K562 (cell line): ENCODE measurements at regions not wholly inside any gene's neighbourhood (a gene's known extent, or its start where the extent isn't known, plus 50 kb on each side); places are given as distances from the start of the nearest gene placed in this dataset.

Source experiments
- ATAC-seq: fragments of 200-7000 bp; cut with Tn5 transposase; 3 replicates; pipeline ENCODE4 v1.9.1; 2020; ENCODE audit warnings: moderate library complexity
- BruUV-seq: library from RNA; stranded (reverse); fragments of 400-500 nt; replicated peaks from 2 replicates; lab custom pipeline; 2021; lab: Mats Ljungman, UMichigan
- CTCF ChIA-PET: fragments of 300-600 bp; formaldehyde crosslinking; extraction: SDS; loops from one replicate; lab custom pipeline; 2021; ENCODE audit warnings: low intra/inter-chr PET ratio; lab: Yijun Ruan, JAX
- POLR2A ChIA-PET: fragments of 300-600, 350-650 bp; sonication (Branson Sonifier 250); formaldehyde crosslinking; extraction: SDS; loops from one replicate; lab custom pipeline; 2021; ENCODE audit warnings: antibody characterized with exemption, inconsistent platforms; lab: Yijun Ruan, JAX
- DNase-seq, 4 experiments: peaks; one replicate each; pipeline versions ENCODE4 v3.0.0 to v3.0.0-alpha.2; 2011 to 2018; ENCODE audit warnings: low spot score in 3 of 4, mixed read lengths in 3 of 4; ENCODE audit errors: extremely low read depth in 1 of 4
- FAIRE-seq: peaks from 2 replicates; lab custom pipeline; 2011; peaks lifted over from hg19 to GRCh38; lab: Jason Lieb, UNC
- H2AFZ ChIP-seq: 2 replicates; pipeline ENCODE4 v1.6.0; 2011; ENCODE audit warnings: low read depth, low read length, control low read depth, inconsistent platforms
- H3K27ac ChIP-seq: fragments of 200-600 bp; 3 replicates; pipeline ENCODE4 v1.8.0; 2011; ENCODE audit warnings: low read depth, mild to moderate bottlenecking, control low read depth, inconsistent platforms, low read length, moderate library complexity, mixed read lengths; ENCODE audit errors: extremely low read depth
- H3K27me3 ChIP-seq, 2 experiments: fragments of 300-600 bp in 1 of 2; 2 replicates in 1 of 2; 3 replicates in 1 of 2; pipeline versions ENCODE4 v1.6.0 to v1.8.0; 2011; ENCODE audit warnings: inconsistent platforms in 2 of 2, low read length in 2 of 2, mild to moderate bottlenecking in 1 of 2, mixed read lengths in 1 of 2, moderate library complexity in 1 of 2; ENCODE audit not compliant: control insufficient read depth in 2 of 2, insufficient read depth in 2 of 2
- H3K36me3 ChIP-seq: fragments of 300-600 bp; 3 replicates; pipeline ENCODE4 v1.8.0; 2011; ENCODE audit warnings: mild to moderate bottlenecking, low read length, inconsistent platforms; ENCODE audit not compliant: control insufficient read depth, insufficient read depth
- H3K4me1 ChIP-seq, 2 experiments: fragments of 200-600 bp in 1 of 2; replicated peaks in 1 of 2; 2 replicates in 1 of 2; 3 replicates in 1 of 2; pipeline versions ENCODE4 v1.5.1 to v1.8.0; 2011; ENCODE audit warnings: inconsistent platforms in 2 of 2, low read length in 2 of 2, mild to moderate bottlenecking in 1 of 2, mixed read lengths in 1 of 2, moderate library complexity in 1 of 2; ENCODE audit not compliant: control insufficient read depth in 2 of 2, insufficient read depth in 2 of 2
- H3K4me2 ChIP-seq: 2 replicates; pipeline ENCODE4 v1.6.1; 2011; ENCODE audit warnings: low read length, control low read depth, inconsistent platforms, mixed read lengths; ENCODE audit not compliant: insufficient read depth
- H3K4me3 ChIP-seq: fragments of 200-600 bp; sonication (generic), shearing (Covaris generic); 2 replicates; pipeline ENCODE4 v1.5.1; 2016; ENCODE audit warnings: control low read depth, inconsistent platforms
- H3K79me2 ChIP-seq: fragments of 200-600 bp; 3 replicates; pipeline ENCODE4 v1.8.0; 2011; ENCODE audit warnings: low read length, inconsistent platforms; ENCODE audit not compliant: control insufficient read depth, insufficient read depth
- H3K9ac ChIP-seq, 2 experiments: 2 replicates each; pipeline versions ENCODE4 v1.6.0 to v1.6.1; 2011; ENCODE audit warnings: low read depth in 2 of 2, low read length in 2 of 2, control low read depth in 1 of 2, inconsistent platforms in 1 of 2, mild to moderate bottlenecking in 1 of 2, mixed read lengths in 1 of 2; ENCODE audit not compliant: insufficient read depth in 1 of 2
- H3K9me1 ChIP-seq: one replicate; pipeline ENCODE4 v1.6.0; 2011; ENCODE audit warnings: inconsistent platforms, mild to moderate bottlenecking, low read length, moderate library complexity; ENCODE audit not compliant: control insufficient read depth, insufficient read depth
- H3K9me3 ChIP-seq: replicated peaks from 2 replicates; pipeline ENCODE4 v1.5.1; 2011; ENCODE audit warnings: low read depth, low read length, inconsistent platforms; ENCODE audit not compliant: control insufficient read depth, insufficient read depth
- H4K20me1 ChIP-seq: replicated peaks from 2 replicates; pipeline ENCODE4 v1.6.1; 2011; ENCODE audit warnings: low read length, inconsistent platforms, mixed read lengths; ENCODE audit not compliant: control insufficient read depth, insufficient read depth
- ARNT ChIP-seq, 2 experiments: fragments of 450-650 bp; IDR thresholded peaks; 2 replicates each; pipeline ENCODE4 v1.6.1; 2016; ENCODE audit warnings: mild to moderate bottlenecking in 1 of 2
- EP300 ChIP-seq: IDR thresholded peaks from 2 replicates; pipeline ENCODE4 v1.6.1; 2012; ENCODE audit warnings: low read length, improper control_type of control experiment
- FIP1L1 ChIP-seq: fragments of 200-400 bp; formaldehyde crosslinking; IDR thresholded peaks from 2 replicates; pipeline ENCODE4 v1.6.1; 2018; ENCODE audit warnings: mild to moderate bottlenecking, low read depth, low read length; ENCODE audit not compliant: poor library complexity, severe bottlenecking
- KLF6 ChIP-seq: fragments of 250-450 bp; sonication (Bioruptor Pico); IDR thresholded peaks from 2 replicates; pipeline ENCODE4 v1.4.0; 2020; ENCODE audit warnings: mild to moderate bottlenecking, moderate library complexity, borderline replicate concordance
- NR1H2 ChIP-seq: sonication (generic); formaldehyde crosslinking; IDR thresholded peaks from 2 replicates; pipeline ENCODE4 v1.4.0; 2020; ENCODE audit warnings: mild to moderate bottlenecking, missing genetic modification reagents
- PCBP1 ChIP-seq: fragments of 200-400 bp; formaldehyde crosslinking; IDR thresholded peaks from 2 replicates; pipeline ENCODE4 v1.6.1; 2018; ENCODE audit warnings: mild to moderate bottlenecking, low read depth, low read length; ENCODE audit not compliant: poor library complexity, severe bottlenecking
- RBFOX2 ChIP-seq: fragments of 200-400 bp; formaldehyde crosslinking; IDR thresholded peaks from 2 replicates; pipeline ENCODE4 v1.6.1; 2017; ENCODE audit warnings: low read depth, mild to moderate bottlenecking, low read length, moderate library complexity
- TSC22D4 ChIP-seq: fragments of 450-650 bp; IDR thresholded peaks from 2 replicates; pipeline ENCODE4 v1.6.1; 2016; ENCODE audit warnings: missing genetic modification characterization, missing biosample characterization, control low read depth
- ZBTB12 ChIP-seq: fragments of 250-450 bp; sonication (Bioruptor Pico); IDR thresholded peaks from 2 replicates; pipeline ENCODE4 v1.4.0; 2020
- ZBTB9 ChIP-seq: fragments of 450-650 bp; formaldehyde crosslinking; IDR thresholded peaks from 2 replicates; pipeline ENCODE4 v1.4.0; 2020; ENCODE audit warnings: mild to moderate bottlenecking, moderate library complexity
- ZNF263 ChIP-seq: sonication (generic); formaldehyde crosslinking; IDR thresholded peaks from 2 replicates; pipeline ENCODE4 v1.8.0; 2022; ENCODE audit warnings: mild to moderate bottlenecking, missing genetic modification reagents, borderline replicate concordance
- ZNF408 ChIP-seq: fragments of 250-450 bp; sonication (Bioruptor Pico); IDR thresholded peaks from 2 replicates; pipeline ENCODE4 v1.4.0; 2020; ENCODE audit warnings: low read depth, mild to moderate bottlenecking, moderate library complexity
- WGBS: fragments of 100-300 bp; shearing (Covaris generic); methylation state at CpG from one replicate; pipeline ENCODE4 v1.1.6; 2016; ENCODE audit warnings: low coverage, mixed read lengths; ENCODE audit not compliant: insufficient coverage; ENCODE audit errors: missing lambda C conversion rate; 5-methylcytosine and 5-hydroxymethylcytosine counted together
- in situ Hi-C: fragments of 300-500 bp; cut with MboI; formaldehyde crosslinking; loops from 4 replicates; pipeline ENCODE4 v1.15.0; 2018; ENCODE audit warnings: inconsistent platforms, mixed read lengths
- intact Hi-C: fragments of 100-400 bp; cut with micrococcal nuclease; formaldehyde crosslinking; loops from 2 replicates; pipeline ENCODE4 v1.14.2; 2022
- TF ChIP-seq, protein P1 (sequence below): fragments of 450-650 bp; IDR thresholded peaks from 2 replicates; pipeline ENCODE4 v1.6.1; 2017; ENCODE audit warnings: antibody characterized with exemption, mild to moderate bottlenecking
- TF ChIP-seq, protein P2 (sequence below): fragments of 450-650 bp; formaldehyde crosslinking; IDR thresholded peaks from 2 replicates; pipeline ENCODE4 v1.4.0; 2020; ENCODE audit warnings: mild to moderate bottlenecking, mixed read lengths

DNA sequence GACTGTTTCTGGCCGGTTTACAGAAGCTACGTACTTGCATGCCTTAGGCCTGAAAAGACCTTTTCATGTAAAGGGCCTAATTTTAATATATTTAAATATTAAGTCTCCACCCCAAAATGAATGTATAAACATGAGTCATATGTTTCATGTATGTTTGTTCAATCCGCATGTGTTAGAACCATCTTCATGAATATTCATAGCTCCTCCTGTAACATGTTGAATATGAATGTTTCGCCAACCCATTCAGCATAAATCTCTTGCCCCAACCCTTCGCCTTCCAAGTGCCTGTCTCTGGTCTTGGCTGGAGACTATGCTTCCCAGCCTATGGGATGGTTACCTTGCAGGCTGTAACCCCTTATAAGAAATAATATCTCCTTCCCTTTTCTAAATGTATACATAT is 212.5 kb downstream of the SCG2 start (continued):
- TF ChIP-seq KLF6 (CRISPR knock-in tag), result no peak
- no peak for TF ChIP-seq RBFOX2
- TF ChIP-seq, protein P1, sequence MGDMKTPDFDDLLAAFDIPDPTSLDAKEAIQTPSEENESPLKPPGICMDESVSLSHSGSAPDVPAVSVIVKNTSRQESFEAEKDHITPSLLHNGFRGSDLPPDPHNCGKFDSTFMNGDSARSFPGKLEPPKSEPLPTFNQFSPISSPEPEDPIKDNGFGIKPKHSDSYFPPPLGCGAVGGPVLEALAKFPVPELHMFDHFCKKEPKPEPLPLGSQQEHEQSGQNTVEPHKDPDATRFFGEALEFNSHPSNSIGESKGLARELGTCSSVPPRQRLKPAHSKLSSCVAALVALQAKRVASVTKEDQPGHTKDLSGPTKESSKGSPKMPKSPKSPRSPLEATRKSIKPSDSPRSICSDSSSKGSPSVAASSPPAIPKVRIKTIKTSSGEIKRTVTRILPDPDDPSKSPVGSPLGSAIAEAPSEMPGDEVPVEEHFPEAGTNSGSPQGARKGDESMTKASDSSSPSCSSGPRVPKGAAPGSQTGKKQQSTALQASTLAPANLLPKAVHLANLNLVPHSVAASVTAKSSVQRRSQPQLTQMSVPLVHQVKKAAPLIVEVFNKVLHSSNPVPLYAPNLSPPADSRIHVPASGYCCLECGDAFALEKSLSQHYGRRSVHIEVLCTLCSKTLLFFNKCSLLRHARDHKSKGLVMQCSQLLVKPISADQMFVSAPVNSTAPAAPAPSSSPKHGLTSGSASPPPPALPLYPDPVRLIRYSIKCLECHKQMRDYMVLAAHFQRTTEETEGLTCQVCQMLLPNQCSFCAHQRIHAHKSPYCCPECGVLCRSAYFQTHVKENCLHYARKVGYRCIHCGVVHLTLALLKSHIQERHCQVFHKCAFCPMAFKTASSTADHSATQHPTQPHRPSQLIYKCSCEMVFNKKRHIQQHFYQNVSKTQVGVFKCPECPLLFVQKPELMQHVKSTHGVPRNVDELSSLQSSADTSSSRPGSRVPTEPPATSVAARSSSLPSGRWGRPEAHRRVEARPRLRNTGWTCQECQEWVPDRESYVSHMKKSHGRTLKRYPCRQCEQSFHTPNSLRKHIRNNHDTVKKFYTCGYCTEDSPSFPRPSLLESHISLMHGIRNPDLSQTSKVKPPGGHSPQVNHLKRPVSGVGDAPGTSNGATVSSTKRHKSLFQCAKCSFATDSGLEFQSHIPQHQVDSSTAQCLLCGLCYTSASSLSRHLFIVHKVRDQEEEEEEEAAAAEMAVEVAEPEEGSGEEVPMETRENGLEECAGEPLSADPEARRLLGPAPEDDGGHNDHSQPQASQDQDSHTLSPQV, result no peak
- no peak for TF ChIP-seq TSC22D4 (tag)
- no peak for TF ChIP-seq PCBP1
- no peak for TF ChIP-seq ARNT (IDR thresholded peaks at IDR 0.05)
- TF ChIP-seq ZNF263 (CRISPR knock-in tag), result no peak
- TF ChIP-seq NR1H2 (CRISPR knock-in tag), result no peak
- TF ChIP-seq, all 486 proteins: peak for 0

DNA sequence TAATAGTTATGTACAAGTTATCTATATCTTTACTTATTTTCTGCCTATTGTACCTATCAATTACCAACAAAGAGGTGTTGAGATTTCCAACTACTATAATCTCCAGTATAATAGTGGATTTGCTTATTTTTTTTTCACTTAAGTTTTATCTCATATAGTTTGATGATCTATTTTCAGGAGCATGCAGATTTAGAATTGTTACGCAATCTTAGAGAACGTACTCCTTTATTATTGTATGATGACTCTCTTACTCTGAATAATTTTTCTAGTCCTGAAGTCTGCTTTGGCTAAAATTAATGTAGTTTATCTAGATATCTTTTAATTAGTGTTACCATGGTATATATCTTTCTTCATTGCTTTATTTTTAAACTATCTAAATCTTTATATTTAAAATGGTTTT is 205.2 kb downstream of the SCG2 start:
- H3K4me3 ChIP-seq, result no peak overlapping the region
- FAIRE-seq, result no peak
- H3K9me1 ChIP-seq, result no peaks in the 10 kb centered on the region
- no peak overlapping the region for H3K9ac ChIP-seq
- POLR2A ChIA-PET, result no interaction called here
- no peak for DNase-seq
- intact Hi-C loops, result no loop called here
- no peaks in the 10 kb centered on the region for H3K79me2 ChIP-seq
- no peaks in the 10 kb centered on the region for H4K20me1 ChIP-seq
- no TSS peak for BruUV-seq
- no peak overlapping the region for H3K4me2 ChIP-seq
- H3K36me3 ChIP-seq, result no peaks in the 10 kb centered on the region
- no peak overlapping the region for H2AFZ ChIP-seq
- no peaks in the 10 kb centered on the region for H3K4me1 ChIP-seq
- no peak for ATAC-seq
- no peaks in the 10 kb centered on the region for H3K9me3 ChIP-seq
- CTCF ChIA-PET, result no interaction called here
- WGBS, result 0% methylated on average over 2 of the region's 2 CpGs
- no peaks in the 10 kb centered on the region for H3K27me3 ChIP-seq
- no peak overlapping the region for H3K27ac ChIP-seq
- in situ Hi-C loops, result no loop called here
- TF ChIP-seq ZBTB12 (CRISPR knock-in tag) (no peak), FIP1L1 (no peak), ZNF408 (no peak), EP300 (no peak), ZBTB9 (CRISPR knock-in tag) (no peak)
- TF ChIP-seq, protein P2, sequence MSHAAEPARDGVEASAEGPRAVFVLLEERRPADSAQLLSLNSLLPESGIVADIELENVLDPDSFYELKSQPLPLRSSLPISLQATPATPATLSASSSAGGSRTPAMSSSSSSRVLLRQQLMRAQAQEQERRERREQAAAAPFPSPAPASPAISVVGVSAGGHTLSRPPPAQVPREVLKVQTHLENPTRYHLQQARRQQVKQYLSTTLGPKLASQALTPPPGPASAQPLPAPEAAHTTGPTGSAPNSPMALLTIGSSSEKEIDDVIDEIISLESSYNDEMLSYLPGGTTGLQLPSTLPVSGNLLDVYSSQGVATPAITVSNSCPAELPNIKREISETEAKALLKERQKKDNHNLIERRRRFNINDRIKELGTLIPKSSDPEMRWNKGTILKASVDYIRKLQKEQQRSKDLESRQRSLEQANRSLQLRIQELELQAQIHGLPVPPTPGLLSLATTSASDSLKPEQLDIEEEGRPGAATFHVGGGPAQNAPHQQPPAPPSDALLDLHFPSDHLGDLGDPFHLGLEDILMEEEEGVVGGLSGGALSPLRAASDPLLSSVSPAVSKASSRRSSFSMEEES (CRISPR knock-in tag), result no peak
